ENCODE measurements at regions not wholly inside any gene's neighbourhood (a gene's known extent, or its start where the extent isn't known, plus 50 kb on each side); places are given as distances from the start of the nearest gene placed in this dataset.

DNA sequence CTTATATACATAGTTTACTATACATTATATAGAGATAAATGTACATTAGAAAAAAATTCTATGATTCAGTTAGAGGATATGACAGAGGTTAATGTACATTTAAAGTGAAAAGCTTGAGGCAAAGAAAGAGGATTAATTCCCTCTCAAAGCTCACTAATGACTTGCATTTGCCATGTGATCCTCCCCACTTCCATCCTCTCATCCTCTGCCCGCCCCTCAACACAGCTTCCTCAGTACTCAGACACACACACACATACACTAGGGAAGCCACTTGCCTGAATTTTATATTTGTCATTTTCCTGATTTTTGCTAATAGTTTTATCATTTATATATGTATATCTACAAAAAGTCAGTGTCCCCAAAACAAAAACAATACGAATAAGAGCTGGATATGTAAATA is 764.5 kb downstream of the EFNA5 start:
- TF ChIP-seq, protein P1, sequence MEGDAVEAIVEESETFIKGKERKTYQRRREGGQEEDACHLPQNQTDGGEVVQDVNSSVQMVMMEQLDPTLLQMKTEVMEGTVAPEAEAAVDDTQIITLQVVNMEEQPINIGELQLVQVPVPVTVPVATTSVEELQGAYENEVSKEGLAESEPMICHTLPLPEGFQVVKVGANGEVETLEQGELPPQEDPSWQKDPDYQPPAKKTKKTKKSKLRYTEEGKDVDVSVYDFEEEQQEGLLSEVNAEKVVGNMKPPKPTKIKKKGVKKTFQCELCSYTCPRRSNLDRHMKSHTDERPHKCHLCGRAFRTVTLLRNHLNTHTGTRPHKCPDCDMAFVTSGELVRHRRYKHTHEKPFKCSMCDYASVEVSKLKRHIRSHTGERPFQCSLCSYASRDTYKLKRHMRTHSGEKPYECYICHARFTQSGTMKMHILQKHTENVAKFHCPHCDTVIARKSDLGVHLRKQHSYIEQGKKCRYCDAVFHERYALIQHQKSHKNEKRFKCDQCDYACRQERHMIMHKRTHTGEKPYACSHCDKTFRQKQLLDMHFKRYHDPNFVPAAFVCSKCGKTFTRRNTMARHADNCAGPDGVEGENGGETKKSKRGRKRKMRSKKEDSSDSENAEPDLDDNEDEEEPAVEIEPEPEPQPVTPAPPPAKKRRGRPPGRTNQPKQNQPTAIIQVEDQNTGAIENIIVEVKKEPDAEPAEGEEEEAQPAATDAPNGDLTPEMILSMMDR (conservative IDR thresholded peaks at IDR 0.05; ENCODE audit: low read length): no peak
- no peak for TF ChIP-seq EZH2phosphoT487 (IDR thresholded peaks at IDR 0.05; ENCODE audit: borderline replicate concordance, low read depth, low read length)
